ENCODE measurements at regions not wholly inside any gene's neighbourhood (a gene's known extent, or its start where the extent isn't known, plus 50 kb on each side); places are given as distances from the start of the nearest gene placed in this dataset.
"Not testable (repeated sequence)": the region's sequence is repeated elsewhere in the genome, so short reads cannot be mapped to it uniquely, and the experiment has no call there.

GRCh38 chr3:150357923-150358607 is 50.0 kb upstream of the TSC22D2 start:
- no peak for DNase-seq (ENCODE audit: extremely low read depth in 1 of 2, low read depth in 1 of 2)

GRCh38 chr3:150357140-150357539 is 51.0 kb upstream of the TSC22D2 start:
- DNase-seq (ENCODE audit: extremely low read depth in 1 of 2, low read depth in 1 of 2) = no peak

DNA sequence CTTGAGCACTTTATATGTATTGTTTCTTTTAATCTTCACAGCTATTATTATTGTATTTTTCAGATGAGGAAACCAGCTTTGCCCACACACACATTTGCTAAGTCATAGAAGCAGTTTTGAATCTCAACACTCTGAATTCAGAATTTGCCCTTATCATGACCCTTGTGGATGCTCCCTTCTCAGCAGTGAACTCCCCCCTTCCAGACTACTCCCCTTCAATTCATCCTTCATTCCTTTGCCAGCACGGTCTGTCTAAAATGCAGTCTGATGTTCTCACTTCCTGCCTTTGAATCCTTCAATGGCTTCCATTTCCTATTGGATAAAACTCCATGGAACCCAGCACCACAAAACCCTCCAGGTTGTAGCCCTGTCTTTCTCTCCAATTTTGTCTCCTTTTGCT is 52.5 kb upstream of the TSC22D2 start:
- no peak for DNase-seq (ENCODE audit: extremely low read depth in 1 of 2, low read depth in 1 of 2)

GRCh38 chr3:150352931-150353330 is 55.2 kb upstream of the TSC22D2 start:
- no peak for DNase-seq (ENCODE audit: extremely low read depth in 1 of 2, low read depth in 1 of 2)

- no peak for DNase-seq (ENCODE audit: extremely low read depth in 1 of 2, low read depth in 1 of 2)
These were observed 56.7 kb upstream of the TSC22D2 start for GRCh38 chr3:150351398-150351797.

DNA sequence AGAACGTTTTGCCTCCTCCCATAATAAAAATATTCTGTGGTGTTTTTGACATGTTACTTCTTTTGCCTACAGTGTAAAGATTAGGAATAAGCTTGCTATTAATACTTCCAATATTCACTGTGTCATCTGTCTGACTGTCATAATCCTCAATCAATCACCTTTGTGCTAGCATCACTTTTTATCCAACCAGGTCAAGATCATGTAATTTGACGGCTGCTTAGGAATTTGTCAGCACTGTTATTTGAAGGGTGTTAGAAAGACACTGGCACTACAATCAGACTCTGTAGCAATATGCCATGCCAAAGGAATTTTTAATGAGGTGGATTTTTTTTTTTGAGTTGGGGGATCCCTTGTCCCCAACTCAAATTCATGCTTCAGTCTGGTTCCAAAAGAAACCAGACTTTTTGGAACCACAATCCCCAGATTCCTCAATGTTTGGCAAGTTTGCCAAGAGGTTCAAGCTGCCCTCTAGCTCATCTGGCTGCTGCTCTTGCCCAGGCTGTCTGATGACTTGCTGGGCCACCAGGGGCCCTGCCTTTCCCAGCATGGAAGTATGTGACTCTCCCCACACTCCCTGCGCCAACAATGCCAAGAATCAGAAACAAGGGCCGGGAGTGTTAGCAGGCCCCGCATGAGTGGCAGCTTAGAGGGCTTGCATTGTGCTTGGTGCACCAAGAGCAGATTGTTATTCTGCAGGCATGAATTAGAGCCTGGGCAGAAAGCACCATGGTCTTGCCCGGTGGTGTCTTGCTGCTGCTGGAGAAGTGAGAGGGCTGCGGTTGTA is 58.6 kb upstream of the TSC22D2 start:
- no peak for DNase-seq (ENCODE audit: extremely low read depth in 1 of 2, low read depth in 1 of 2)

GRCh38 chr3:150348500-150348899 is 59.6 kb upstream of the TSC22D2 start:
- no peak for DNase-seq (ENCODE audit: extremely low read depth in 1 of 2, low read depth in 1 of 2)

GRCh38 chr3:150346981-150347863 is 60.9 kb upstream of the TSC22D2 start:
- DNase-seq (ENCODE audit: extremely low read depth in 1 of 2, low read depth in 1 of 2) = no peak

DNA sequence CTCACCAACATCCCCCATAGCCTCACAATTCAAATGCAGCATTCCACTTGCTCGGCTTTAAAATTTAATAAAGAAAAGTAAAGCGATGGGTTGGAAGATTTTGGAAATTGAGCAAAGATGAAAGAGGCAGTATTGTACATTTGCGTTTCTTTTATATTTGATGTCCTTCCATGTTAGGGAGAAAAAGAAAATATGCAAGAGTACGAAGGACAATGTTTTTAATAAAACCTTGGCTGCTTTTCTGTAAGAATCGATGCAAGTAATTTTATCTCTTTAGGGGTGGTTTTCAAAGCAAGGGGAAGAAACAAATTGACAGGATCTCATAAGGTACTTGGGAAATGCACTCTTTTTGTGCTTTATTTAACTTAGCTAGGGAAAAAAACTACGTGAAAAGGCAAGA is 61.8 kb upstream of the TSC22D2 start:
- DNase-seq (ENCODE audit: extremely low read depth in 1 of 2, low read depth in 1 of 2) = no peak

DNA sequence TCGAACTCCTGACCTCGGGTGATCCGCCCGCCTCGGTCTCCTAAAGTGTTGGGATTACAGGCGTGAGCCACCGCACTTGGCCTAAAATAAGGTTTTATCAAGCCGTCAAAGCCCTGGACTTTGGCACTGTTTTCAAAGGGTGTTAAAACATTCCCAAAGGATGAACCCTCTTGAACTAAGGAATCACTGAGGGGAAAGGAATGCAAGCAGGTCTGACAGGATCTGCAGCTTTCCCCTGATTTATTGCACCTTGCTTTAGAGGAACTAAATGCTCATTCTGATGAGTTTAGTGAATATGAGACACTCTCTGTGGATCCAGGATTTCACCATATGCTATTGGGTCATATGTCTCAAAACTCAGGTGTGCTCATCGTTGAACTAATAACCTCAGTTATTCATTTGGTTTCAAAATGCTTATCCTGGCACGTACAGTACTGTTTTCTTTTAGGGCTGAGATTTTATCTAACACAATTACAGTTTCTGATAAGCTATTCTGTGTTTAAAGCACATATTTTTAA is 63.0 kb upstream of the TSC22D2 start:
- no peak for DNase-seq (ENCODE audit: extremely low read depth in 1 of 2, low read depth in 1 of 2)

- DNase-seq (ENCODE audit: extremely low read depth in 1 of 2, low read depth in 1 of 2) = no peak
These were observed 63.9 kb upstream of the TSC22D2 start for GRCh38 chr3:150344079-150344759.

DNA sequence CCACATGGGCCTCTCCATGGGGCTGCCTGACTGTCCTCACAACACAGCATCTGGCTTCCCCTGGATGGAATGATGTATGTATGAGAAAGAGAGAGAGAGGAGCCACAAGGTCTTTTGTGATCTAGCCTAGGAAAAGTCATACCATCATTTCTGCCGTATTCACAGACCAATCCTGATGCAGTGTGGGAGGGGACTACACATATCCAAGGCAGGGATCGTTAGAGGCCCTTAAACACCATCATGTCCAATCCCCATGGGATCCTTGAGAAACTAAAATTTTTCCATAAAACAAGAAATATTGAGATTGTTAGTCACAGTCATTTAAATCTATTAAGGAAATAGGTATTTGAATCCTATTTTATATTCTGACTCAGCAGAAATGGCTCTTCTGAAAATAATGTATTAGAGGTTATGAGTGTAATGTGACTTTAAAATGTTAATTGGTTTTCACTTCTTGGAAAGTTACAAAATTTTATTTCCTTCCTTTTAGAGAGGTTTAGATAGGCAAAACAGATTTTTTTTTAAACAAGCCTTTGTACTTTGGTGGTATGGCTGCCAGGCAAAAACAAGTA is 65.1 kb upstream of the TSC22D2 start:
- no peak for DNase-seq (ENCODE audit: extremely low read depth in 1 of 2, low read depth in 1 of 2)

- no peak for DNase-seq (ENCODE audit: extremely low read depth in 1 of 2, low read depth in 1 of 2)
These were observed 66.2 kb upstream of the TSC22D2 start for GRCh38 chr3:150341891-150342290.

DNA sequence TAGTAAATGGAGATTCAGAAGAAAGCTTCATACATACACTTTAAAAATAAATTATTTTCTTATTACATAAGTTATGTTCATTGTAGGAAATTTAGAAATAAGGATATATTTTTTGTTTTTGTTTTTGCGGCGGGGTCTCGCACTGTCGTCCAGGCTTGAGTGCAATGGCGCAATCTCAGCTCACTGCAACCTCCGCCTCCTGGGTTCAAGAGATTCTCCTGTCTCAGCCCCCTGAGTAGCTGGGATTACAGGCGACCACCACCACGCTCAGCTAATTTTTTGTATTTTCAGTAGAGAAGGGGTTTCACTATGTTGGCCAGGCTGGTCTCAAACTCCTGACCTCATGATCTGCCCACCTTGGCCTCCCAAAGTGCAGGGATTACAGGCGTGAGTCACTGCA is 71.7 kb upstream of the TSC22D2 start:
- not testable (repeated sequence) for DNase-seq (ENCODE audit: extremely low read depth in 1 of 2, low read depth in 1 of 2)

GRCh38 chr3:150335631-150336030 is 72.5 kb upstream of the TSC22D2 start:
- DNase-seq (ENCODE audit: extremely low read depth in 1 of 2, low read depth in 1 of 2) = no peak

GRCh38 chr3:150334974-150335373 is 73.1 kb upstream of the TSC22D2 start:
- DNase-seq (ENCODE audit: extremely low read depth in 1 of 2, low read depth in 1 of 2) = no peak

GRCh38 chr3:150333477-150333876 is 74.6 kb upstream of the TSC22D2 start:
- DNase-seq (ENCODE audit: extremely low read depth in 1 of 2, low read depth in 1 of 2) = no peak

- no peak for DNase-seq (ENCODE audit: extremely low read depth in 1 of 2, low read depth in 1 of 2)
These were observed 76.0 kb upstream of the TSC22D2 start for GRCh38 chr3:150331978-150332568.

DNA sequence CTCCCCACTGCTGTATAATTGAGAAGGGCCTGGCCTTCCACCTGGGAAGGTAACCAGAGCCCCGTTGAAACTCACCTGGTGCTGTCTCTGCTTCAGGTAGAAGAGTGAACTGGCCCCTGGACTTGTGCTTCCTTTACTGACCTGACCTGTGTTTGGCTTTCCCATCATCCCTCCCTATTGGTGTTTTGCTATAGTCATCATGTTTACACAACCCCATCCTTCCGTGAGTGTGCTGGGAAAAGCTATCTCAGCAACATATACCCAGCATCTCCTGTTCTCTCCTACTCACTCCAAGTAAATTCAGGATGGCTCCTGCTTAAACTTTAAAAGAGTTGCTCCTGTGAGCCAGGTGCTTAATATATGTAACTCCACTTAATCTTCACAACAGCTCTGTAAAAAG is 77.2 kb upstream of the TSC22D2 start:
- DNase-seq (ENCODE audit: extremely low read depth in 1 of 2, low read depth in 1 of 2) = no peak

DNA sequence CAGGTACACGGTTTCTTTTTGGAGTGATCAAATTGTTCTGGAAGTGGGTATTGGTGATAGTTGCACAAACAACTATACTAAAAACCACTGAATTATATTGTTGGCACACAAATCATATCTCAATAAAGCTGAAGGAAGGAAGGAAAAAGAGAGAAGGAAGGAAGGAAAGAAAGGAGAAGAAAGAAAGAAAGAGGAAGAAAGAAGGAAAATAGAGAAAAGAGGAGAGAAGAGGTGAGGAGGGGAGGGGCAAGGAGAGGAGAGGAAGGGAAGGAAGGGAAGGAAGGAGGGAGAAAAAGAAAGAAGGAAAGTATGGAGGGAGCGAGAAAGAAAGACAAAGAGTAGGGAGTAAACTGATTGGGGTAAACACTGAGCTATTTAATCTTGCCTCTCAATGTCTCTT is 77.9 kb upstream of the TSC22D2 start:
- no peak for DNase-seq (ENCODE audit: extremely low read depth in 1 of 2, low read depth in 1 of 2)
